ENCODE measurements at regions not wholly inside any gene's neighbourhood (a gene's known extent, or its start where the extent isn't known, plus 50 kb on each side); places are given as distances from the start of the nearest gene placed in this dataset.

GRCh38 chr3:13223574-13224237 lies 150.5 kb upstream of the IQSEC1 start:
- DNase-seq, result no peak

GRCh38 chr3:13222891-13223573 lies 149.8 kb upstream of the IQSEC1 start:
- no peak for DNase-seq

- DNase-seq, result no peak
Measured at GRCh38 chr3:13222131-13222530, 148.9 kb upstream of the IQSEC1 start.

GRCh38 chr3:13221491-13222061 lies 148.3 kb upstream of the IQSEC1 start:
- DNase-seq, result no peak

GRCh38 chr3:13220991-13221390 lies 147.8 kb upstream of the IQSEC1 start:
- DNase-seq, result no peak

- DNase-seq, result no peak
Measured at GRCh38 chr3:13219902-13220296, 146.7 kb upstream of the IQSEC1 start.

- DNase-seq, result no peak
Measured at GRCh38 chr3:13219077-13219901, 146.1 kb upstream of the IQSEC1 start.

- DNase-seq, result no peak
Measured at GRCh38 chr3:13218541-13218908, 145.3 kb upstream of the IQSEC1 start.

- no peak for DNase-seq
Measured at GRCh38 chr3:13217736-13218540, 144.7 kb upstream of the IQSEC1 start.

- no peak for DNase-seq
Measured at GRCh38 chr3:13217253-13217652, 144.0 kb upstream of the IQSEC1 start.

GRCh38 chr3:13215940-13216546 lies 142.8 kb upstream of the IQSEC1 start:
- no peak for DNase-seq

GRCh38 chr3:13214847-13215472 lies 141.7 kb upstream of the IQSEC1 start:
- no peak for DNase-seq

GRCh38 chr3:13213911-13214846 lies 140.9 kb upstream of the IQSEC1 start:
- DNase-seq, result no peak

GRCh38 chr3:13213490-13213889 lies 140.3 kb upstream of the IQSEC1 start:
- no peak for DNase-seq

GRCh38 chr3:13211605-13212210 lies 138.5 kb upstream of the IQSEC1 start:
- DNase-seq, result no peak

GRCh38 chr3:13210221-13210975 lies 137.2 kb upstream of the IQSEC1 start:
- DNase-seq, result no peak

GRCh38 chr3:13209634-13209997 lies 136.4 kb upstream of the IQSEC1 start:
- DNase-seq, result no peak

- no peak for DNase-seq
Measured at GRCh38 chr3:13208706-13209633, 135.7 kb upstream of the IQSEC1 start.

Data from left hindlimb (tissue), 1 donor.